ENCODE measurements at regions not wholly inside any gene's neighbourhood (a gene's known extent, or its start where the extent isn't known, plus 50 kb on each side); places are given as distances from the start of the nearest gene placed in this dataset.

DNA sequence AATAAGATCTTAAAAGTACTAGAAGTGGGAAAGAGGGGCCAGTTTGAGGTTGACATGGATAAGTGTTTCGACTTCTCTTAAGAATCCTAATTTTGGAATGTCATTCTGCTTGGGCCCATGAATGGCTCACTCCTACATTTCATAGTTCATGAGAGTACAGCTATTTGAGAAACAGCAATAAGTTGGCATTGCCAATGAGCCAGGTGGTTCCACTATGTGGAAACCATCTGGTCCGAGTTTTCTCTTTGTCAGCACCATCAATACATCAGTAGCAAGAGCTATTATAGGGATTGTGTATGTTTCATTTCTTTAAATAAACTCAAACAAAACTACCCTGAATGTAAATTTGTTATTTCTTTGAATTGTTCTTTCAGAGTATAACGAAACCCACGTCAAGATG, 78.1 kb upstream of the NEBL start:
- TF ChIP-seq CTCF (conservative IDR thresholded peaks at IDR 0.05 in 1 of 2, IDR thresholded peaks at IDR 0.05 in 1 of 2; ENCODE audit: extremely low read depth in 1 of 2, insufficient read depth in 1 of 2, low read depth in 1 of 2, low read length in 2 of 2) (no peak), EZH2 (IDR thresholded peaks at IDR 0.05; ENCODE audit: borderline replicate concordance, low read length) (no peak)

Data from mammary epithelial cell (primary cell).